Tibial nerve (tissue), 3 donors: ENCODE measurements at regions not wholly inside any gene's neighbourhood (a gene's known extent, or its start where the extent isn't known, plus 50 kb on each side); places are given as distances from the start of the nearest gene placed in this dataset.

Experiments used
- CTCF ChIP-seq, 5 experiments: fragments of 200-600 bp in 3 of 5; fragments of 450-650 bp in 2 of 5; sonication (generic) in 3 of 5; IDR thresholded peaks; one replicate each; pipeline ENCODE4 v1.5.1; 2016 to 2019; ENCODE audit warnings: antibody characterized with exemption in 5 of 5, mild to moderate bottlenecking in 3 of 5, moderate library complexity in 2 of 5
- POLR2A ChIP-seq, 2 donors: fragments of 450-650 bp; IDR thresholded peaks; one replicate each; pipeline ENCODE4 v1.6.1; 2017; ENCODE audit warnings: antibody characterized with exemption in 2 of 2, mild to moderate bottlenecking in 2 of 2, moderate library complexity in 2 of 2

- TF ChIP-seq CTCF (IDR thresholded peaks at IDR 0.05) (no peak), POLR2A (IDR thresholded peaks at IDR 0.05) (no peak)
Measured at GRCh38 chr13:22162889-22163288, 492.0 kb downstream of the FGF9 start.
